DMS153 (cell line): ENCODE measurements at regions not wholly inside any gene's neighbourhood (a gene's known extent, or its start where the extent isn't known, plus 50 kb on each side); places are given as distances from the start of the nearest gene placed in this dataset.

Experiments used
- DNase-seq: peaks from one replicate; lab custom pipeline; 2025; lab: John Stamatoyannopoulos, UW

- no peak for DNase-seq
Measured at GRCh38 chr2:117071556-117072102, 742.9 kb upstream of the DDX18 start.

- no peak for DNase-seq
Measured at GRCh38 chr2:117074756-117075155, 739.7 kb upstream of the DDX18 start.

GRCh38 chr2:117085256-117085655 lies 729.2 kb upstream of the DDX18 start:
- DNase-seq: no peak

GRCh38 chr2:117085737-117086136 lies 728.8 kb upstream of the DDX18 start:
- DNase-seq: no peak

GRCh38 chr2:117086174-117086942 lies 728.1 kb upstream of the DDX18 start:
- no peak for DNase-seq

- no peak for DNase-seq
Measured at GRCh38 chr2:117086943-117087250, 727.6 kb upstream of the DDX18 start.

GRCh38 chr2:117087535-117088291 lies 726.8 kb upstream of the DDX18 start:
- DNase-seq: no peak

- DNase-seq: no peak
Measured at GRCh38 chr2:117091041-117091837, 723.3 kb upstream of the DDX18 start.

GRCh38 chr2:117101613-117102012 lies 712.9 kb upstream of the DDX18 start:
- no peak for DNase-seq

GRCh38 chr2:117108741-117109267 lies 705.7 kb upstream of the DDX18 start:
- DNase-seq: no peak

GRCh38 chr2:117118994-117119393 lies 695.5 kb upstream of the DDX18 start:
- DNase-seq: no peak

- DNase-seq: no peak
Measured at GRCh38 chr2:117123362-117123761, 691.1 kb upstream of the DDX18 start.

- no peak for DNase-seq
Measured at GRCh38 chr2:117126656-117127055, 687.8 kb upstream of the DDX18 start.

GRCh38 chr2:117127680-117128079 lies 686.8 kb upstream of the DDX18 start:
- DNase-seq: no peak

- no peak for DNase-seq
Measured at GRCh38 chr2:117128461-117128860, 686.0 kb upstream of the DDX18 start.

- DNase-seq: no peak
Measured at GRCh38 chr2:117137371-117137770, 677.1 kb upstream of the DDX18 start.

GRCh38 chr2:117169036-117169765 lies 645.3 kb upstream of the DDX18 start:
- DNase-seq: no peak

GRCh38 chr2:117170897-117171296 lies 643.6 kb upstream of the DDX18 start:
- DNase-seq: no peak

- DNase-seq: no peak
Measured at GRCh38 chr2:117179405-117179804, 635.1 kb upstream of the DDX18 start.

GRCh38 chr2:117190856-117191559 lies 623.5 kb upstream of the DDX18 start:
- no peak for DNase-seq

GRCh38 chr2:117195381-117195780 lies 619.1 kb upstream of the DDX18 start:
- DNase-seq: no peak
